Fibroblast of pulmonary artery (primary cell): ENCODE measurements at regions not wholly inside any gene's neighbourhood (a gene's known extent, or its start where the extent isn't known, plus 50 kb on each side); places are given as distances from the start of the nearest gene placed in this dataset.
"Not testable (repeated sequence)": the region's sequence is repeated elsewhere in the genome, so short reads cannot be mapped to it uniquely, and the experiment has no call there.

ENCODE experiments used
- DNase-seq: peaks from one replicate; pipeline ENCODE4 v3.0.0-alpha.2; 2010; ENCODE audit warnings: low read depth
- H3K4me3 ChIP-seq: replicated peaks from 2 replicates; pipeline ENCODE4 v1.5.1; 2011; ENCODE audit warnings: low read depth, mild to moderate bottlenecking, control low read depth, low read length, moderate library complexity
- TF ChIP-seq, protein P1 (sequence below): IDR thresholded peaks from 2 replicates; pipeline ENCODE4 v1.5.1; 2011; ENCODE audit warnings: mild to moderate bottlenecking, control low read depth, low read length, inconsistent platforms; ENCODE audit errors: missing control alignments

GRCh38 chr16:29308644-29309546 is 97.6 kb downstream of the NPIPB11 start:
- H3K4me3 ChIP-seq = no peak overlapping the region

DNA sequence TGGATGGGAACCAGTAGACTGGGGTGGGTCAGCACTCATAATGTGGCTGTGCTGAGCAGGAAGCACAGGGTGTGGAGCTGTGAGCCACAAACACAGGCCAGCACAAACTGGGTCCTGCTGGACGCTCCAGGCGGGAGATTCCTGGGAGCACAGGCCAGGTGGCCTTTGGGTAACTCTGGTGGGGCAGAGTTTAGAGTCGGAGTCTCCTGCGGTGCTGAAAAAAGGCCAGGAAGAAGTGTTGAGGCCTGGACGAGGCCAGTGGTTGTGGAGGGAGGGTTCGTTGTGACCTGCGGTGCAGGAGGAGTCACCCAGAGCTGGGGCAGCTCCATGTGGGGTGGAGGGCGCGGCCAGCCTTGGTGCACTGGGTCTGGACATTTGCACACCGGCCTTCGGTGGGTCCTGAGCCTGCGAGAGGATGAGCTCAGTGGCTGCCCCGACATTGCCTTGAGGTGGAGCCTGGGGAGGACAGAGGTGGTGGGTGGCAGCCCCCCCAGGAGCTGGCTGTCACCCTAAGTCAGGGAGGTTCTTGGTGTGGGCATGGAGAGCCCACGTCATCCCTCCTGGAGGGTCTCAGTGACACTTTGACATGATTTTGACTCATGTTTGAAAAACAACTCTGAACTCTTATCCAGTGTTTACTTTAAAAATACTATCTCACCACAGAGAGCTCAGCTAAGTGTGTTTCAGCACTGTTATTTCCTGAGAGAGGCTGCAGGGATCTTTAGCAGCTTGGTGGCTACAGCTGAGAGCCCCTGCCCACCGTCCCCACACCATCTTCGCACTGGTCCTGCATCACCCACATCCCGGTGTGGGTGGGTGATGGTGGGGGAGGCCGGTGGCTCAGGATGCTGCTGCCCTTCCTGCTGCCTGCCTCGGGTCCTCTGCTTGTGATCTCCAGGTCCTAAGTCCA is 98.7 kb downstream of the NPIPB11 start:
- no peak overlapping the region for H3K4me3 ChIP-seq
- TF ChIP-seq, protein P1, sequence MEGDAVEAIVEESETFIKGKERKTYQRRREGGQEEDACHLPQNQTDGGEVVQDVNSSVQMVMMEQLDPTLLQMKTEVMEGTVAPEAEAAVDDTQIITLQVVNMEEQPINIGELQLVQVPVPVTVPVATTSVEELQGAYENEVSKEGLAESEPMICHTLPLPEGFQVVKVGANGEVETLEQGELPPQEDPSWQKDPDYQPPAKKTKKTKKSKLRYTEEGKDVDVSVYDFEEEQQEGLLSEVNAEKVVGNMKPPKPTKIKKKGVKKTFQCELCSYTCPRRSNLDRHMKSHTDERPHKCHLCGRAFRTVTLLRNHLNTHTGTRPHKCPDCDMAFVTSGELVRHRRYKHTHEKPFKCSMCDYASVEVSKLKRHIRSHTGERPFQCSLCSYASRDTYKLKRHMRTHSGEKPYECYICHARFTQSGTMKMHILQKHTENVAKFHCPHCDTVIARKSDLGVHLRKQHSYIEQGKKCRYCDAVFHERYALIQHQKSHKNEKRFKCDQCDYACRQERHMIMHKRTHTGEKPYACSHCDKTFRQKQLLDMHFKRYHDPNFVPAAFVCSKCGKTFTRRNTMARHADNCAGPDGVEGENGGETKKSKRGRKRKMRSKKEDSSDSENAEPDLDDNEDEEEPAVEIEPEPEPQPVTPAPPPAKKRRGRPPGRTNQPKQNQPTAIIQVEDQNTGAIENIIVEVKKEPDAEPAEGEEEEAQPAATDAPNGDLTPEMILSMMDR = no peak
- no peak for DNase-seq

More at GRCh38 chr16:29308644-29309546, 97.6 kb downstream of the NPIPB11 start:
- TF ChIP-seq, protein P1 = no peak
- DNase-seq = no peak

- TF ChIP-seq, protein P1 = no peak
- H3K4me3 ChIP-seq = no peak overlapping the region
- DNase-seq = no peak
These were observed 99.4 kb downstream of the NPIPB11 start for GRCh38 chr16:29306943-29307597.

DNA sequence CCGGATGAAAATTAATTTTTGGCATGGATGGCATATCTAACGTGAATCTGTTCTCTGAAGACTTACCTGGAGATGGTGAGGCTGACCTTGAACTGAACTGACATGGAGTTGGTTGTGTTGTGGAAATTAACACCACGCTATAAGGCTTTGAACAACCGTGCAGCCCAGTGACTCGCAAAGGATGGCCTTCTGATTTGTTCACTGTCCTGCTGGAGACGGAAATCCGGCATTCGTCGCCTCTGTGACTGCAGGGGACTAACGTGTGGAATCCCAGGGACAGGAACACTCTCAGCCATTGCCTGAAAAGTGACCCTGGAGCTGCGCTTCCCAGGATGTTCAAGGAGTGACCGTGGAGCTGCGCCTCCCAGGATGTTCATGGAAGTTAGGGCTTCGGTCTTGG is 100.3 kb downstream of the NPIPB11 start:
- TF ChIP-seq, protein P1 = no peak
- no peak overlapping the region for H3K4me3 ChIP-seq
- no peak for DNase-seq

DNA sequence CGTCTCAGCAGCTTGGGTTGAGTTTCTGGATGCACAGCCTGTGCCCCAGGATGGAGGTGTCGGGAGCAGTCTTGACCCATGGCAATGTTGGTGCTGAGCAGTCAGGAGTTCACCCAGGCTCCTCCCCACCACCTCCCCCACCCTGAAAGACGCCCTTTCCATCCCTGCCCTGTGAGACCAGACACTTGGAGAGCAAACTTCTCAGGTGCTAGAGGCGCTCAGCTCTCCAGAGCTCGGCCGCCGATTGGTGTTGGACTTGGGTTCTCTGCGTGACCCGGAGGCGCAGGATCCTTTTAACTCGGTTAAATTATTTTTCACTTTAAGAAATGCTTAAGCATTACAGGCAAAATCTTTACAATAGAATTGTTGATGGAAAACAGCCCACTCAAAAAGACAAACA is 101.5 kb downstream of the NPIPB11 start:
- H3K4me3 ChIP-seq, DNase-seq: not testable (repeated sequence)

DNA sequence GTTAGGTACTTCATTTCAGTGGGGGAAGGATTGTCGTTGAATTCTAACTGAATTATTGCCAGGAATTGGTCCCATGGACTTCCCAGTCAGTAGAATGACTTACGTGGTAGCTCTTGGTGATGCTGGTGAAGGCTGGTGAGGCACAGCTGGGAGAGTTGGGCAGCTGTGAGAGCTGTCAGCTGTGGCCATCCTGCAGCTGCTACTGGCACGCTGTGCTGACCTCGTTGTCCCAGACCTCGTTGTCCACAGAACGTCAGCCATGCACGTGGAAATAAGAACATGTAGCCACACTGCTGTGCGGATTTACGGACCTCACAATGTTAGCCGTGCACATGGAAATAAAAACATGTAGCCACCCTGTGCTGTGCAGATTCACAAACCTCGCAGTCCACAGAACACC is 102.3 kb downstream of the NPIPB11 start:
- TF ChIP-seq, protein P1 = no peak
- H3K4me3 ChIP-seq = no peak overlapping the region
- no peak for DNase-seq

- no peak overlapping the region for H3K4me3 ChIP-seq
- TF ChIP-seq, protein P1 = no peak
- DNase-seq = no peak
These were observed 103.0 kb downstream of the NPIPB11 start for GRCh38 chr16:29303520-29303919.
